ENCODE measurements at regions not wholly inside any gene's neighbourhood (a gene's known extent, or its start where the extent isn't known, plus 50 kb on each side); places are given as distances from the start of the nearest gene placed in this dataset.

DNA sequence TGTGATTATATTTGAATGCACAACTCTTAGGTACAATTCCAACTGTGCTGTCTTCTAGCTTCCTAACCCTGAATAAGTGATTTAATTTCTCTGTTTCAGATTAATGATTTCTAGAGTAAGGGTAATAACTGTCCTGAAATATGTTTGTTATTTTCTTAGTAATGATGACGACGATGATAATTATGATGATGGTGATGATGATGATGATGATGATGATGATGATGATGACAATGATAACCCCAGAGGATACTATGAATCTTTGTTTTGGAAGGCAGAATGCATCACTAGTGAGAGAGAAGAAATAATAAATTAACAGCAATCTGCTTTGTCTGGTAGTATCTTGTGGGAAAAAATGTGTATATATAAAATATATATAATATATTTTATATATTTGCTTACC lies 317.1 kb upstream of the CDH8 start:
- no peak overlapping the region for H3K4me3 ChIP-seq
- WGBS (ENCODE audit: low lambda C conversion rate, missing lambda C conversion rate), result 96% methylated on average over 2 of the region's 2 CpGs
- no peaks in the 10 kb centered on the region for H3K9me3 ChIP-seq (ENCODE audit: low read depth)
- H3K4me1 ChIP-seq (ENCODE audit: insufficient read depth), result no peaks in the 10 kb centered on the region
- H2AFZ ChIP-seq, result no peak overlapping the region
- TF ChIP-seq EZH2 (IDR thresholded peaks at IDR 0.05; ENCODE audit: borderline replicate concordance), result no peak
- TF ChIP-seq, protein P1, sequence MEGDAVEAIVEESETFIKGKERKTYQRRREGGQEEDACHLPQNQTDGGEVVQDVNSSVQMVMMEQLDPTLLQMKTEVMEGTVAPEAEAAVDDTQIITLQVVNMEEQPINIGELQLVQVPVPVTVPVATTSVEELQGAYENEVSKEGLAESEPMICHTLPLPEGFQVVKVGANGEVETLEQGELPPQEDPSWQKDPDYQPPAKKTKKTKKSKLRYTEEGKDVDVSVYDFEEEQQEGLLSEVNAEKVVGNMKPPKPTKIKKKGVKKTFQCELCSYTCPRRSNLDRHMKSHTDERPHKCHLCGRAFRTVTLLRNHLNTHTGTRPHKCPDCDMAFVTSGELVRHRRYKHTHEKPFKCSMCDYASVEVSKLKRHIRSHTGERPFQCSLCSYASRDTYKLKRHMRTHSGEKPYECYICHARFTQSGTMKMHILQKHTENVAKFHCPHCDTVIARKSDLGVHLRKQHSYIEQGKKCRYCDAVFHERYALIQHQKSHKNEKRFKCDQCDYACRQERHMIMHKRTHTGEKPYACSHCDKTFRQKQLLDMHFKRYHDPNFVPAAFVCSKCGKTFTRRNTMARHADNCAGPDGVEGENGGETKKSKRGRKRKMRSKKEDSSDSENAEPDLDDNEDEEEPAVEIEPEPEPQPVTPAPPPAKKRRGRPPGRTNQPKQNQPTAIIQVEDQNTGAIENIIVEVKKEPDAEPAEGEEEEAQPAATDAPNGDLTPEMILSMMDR (IDR thresholded peaks at IDR 0.05; ENCODE audit: poor library complexity), result no peak
- no peak for TF ChIP-seq EZH2phosphoT487 (IDR thresholded peaks at IDR 0.05; ENCODE audit: low read depth, severe bottlenecking, unreplicated experiment)
- no peaks in the 10 kb centered on the region for H3K9me2 ChIP-seq (replicated peaks; ENCODE audit: insufficient read depth)
- no peaks in the 10 kb centered on the region for H3K36me3 ChIP-seq (replicated peaks; ENCODE audit: insufficient read depth, low read depth)
- H3K79me2 ChIP-seq, result no peaks in the 10 kb centered on the region
- H4K20me1 ChIP-seq (ENCODE audit: insufficient read depth, poor library complexity, severe bottlenecking), result no peaks in the 10 kb centered on the region
- H3K27me3 ChIP-seq, result no peaks in the 10 kb centered on the region
- no peak for DNase-seq (ENCODE audit: low spot score)
- no peak overlapping the region for H3K4me2 ChIP-seq
- H3K27ac ChIP-seq, result no peak overlapping the region

DNA sequence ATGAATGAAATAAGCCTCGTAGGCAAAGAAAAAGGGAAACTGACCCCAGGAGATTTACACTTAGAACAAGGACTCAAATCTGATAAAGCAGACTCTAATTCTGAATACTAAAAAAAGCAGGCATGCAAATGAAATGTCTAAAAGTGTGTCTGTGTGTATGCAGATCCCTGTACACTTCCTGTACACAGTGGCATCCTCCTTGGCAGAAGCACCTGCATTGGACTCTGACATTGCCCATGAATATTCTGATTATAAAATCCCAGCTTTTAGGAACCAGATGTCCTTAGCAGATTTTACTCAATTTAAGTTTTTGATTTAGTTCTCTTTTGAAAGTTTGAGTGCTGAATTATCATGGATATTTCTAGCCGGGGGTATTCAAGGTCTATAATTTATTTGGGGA lies 306.0 kb upstream of the CDH8 start:
- WGBS (ENCODE audit: low lambda C conversion rate, missing lambda C conversion rate), result 90% methylated on average over 2 of the region's 2 CpGs
- H4K20me1 ChIP-seq (ENCODE audit: insufficient read depth, poor library complexity, severe bottlenecking), result no peaks in the 10 kb centered on the region
- H2AFZ ChIP-seq, result no peak overlapping the region
- H3K9me2 ChIP-seq (replicated peaks; ENCODE audit: insufficient read depth), result no peaks in the 10 kb centered on the region
- no peak for DNase-seq (ENCODE audit: low spot score)
- TF ChIP-seq EZH2 (IDR thresholded peaks at IDR 0.05; ENCODE audit: borderline replicate concordance) (no peak), EZH2phosphoT487 (IDR thresholded peaks at IDR 0.05; ENCODE audit: low read depth, severe bottlenecking, unreplicated experiment) (no peak)
- TF ChIP-seq, protein P1 (IDR thresholded peaks at IDR 0.05; ENCODE audit: poor library complexity), result no peak
- H3K4me2 ChIP-seq, result no peak overlapping the region
- no peaks in the 10 kb centered on the region for H3K79me2 ChIP-seq
- no peak overlapping the region for H3K4me3 ChIP-seq
- H3K27me3 ChIP-seq, result no peaks in the 10 kb centered on the region
- H3K36me3 ChIP-seq (replicated peaks; ENCODE audit: insufficient read depth, low read depth), result no peaks in the 10 kb centered on the region
- H3K9me3 ChIP-seq (ENCODE audit: low read depth), result no peaks in the 10 kb centered on the region
- no peak overlapping the region for H3K27ac ChIP-seq
- H3K4me1 ChIP-seq (ENCODE audit: insufficient read depth), result no peaks in the 10 kb centered on the region

GRCh38 chr16:62335356-62335755 lies 299.1 kb upstream of the CDH8 start:
- Histone ChIP-seq H3K27ac (no peak overlapping the region), H3K4me3 (no peak overlapping the region), H3K4me2 (no peak overlapping the region), H4K20me1 (ENCODE audit: insufficient read depth, poor library complexity, severe bottlenecking) (no peaks in the 10 kb centered on the region), H3K9me3 (ENCODE audit: low read depth) (no peaks in the 10 kb centered on the region), H3K27me3 (no peaks in the 10 kb centered on the region), H3K4me1 (ENCODE audit: insufficient read depth) (no peaks in the 10 kb centered on the region), H3K36me3 (replicated peaks; ENCODE audit: insufficient read depth, low read depth) (no peaks in the 10 kb centered on the region), H3K79me2 (no peaks in the 10 kb centered on the region), H2AFZ (no peak overlapping the region), H3K9me2 (replicated peaks; ENCODE audit: insufficient read depth) (no peaks in the 10 kb centered on the region)
- TF ChIP-seq, protein P1 (IDR thresholded peaks at IDR 0.05; ENCODE audit: poor library complexity), result no peak
- TF ChIP-seq EZH2phosphoT487 (IDR thresholded peaks at IDR 0.05; ENCODE audit: low read depth, severe bottlenecking, unreplicated experiment) (no peak), EZH2 (IDR thresholded peaks at IDR 0.05; ENCODE audit: borderline replicate concordance) (no peak)
- DNase-seq (ENCODE audit: low spot score), result no peak

DNA sequence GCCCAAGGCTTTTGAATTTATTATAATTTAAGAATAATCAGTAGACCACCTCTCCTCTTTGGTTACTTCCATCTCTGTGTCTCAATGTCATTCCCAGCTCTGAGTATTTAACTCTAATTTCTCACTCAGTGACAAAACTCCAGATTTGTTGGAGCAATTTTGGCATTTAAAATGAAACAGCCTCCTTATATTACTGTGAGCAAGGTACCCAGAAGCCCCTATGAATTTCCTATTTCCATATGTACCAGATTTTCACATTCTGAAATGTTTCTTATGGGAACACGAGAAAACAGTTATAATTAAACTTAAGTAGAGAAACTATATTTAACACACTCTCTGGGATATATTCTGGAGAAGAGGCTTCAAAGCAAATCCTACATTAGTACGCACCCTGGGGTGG lies 285.4 kb upstream of the CDH8 start:
- Histone ChIP-seq H3K27ac (no peak overlapping the region), H3K9me3 (ENCODE audit: low read depth) (no peaks in the 10 kb centered on the region), H4K20me1 (ENCODE audit: insufficient read depth, poor library complexity, severe bottlenecking) (no peaks in the 10 kb centered on the region), H3K9me2 (replicated peaks; ENCODE audit: insufficient read depth) (no peaks in the 10 kb centered on the region), H3K4me1 (ENCODE audit: insufficient read depth) (no peaks in the 10 kb centered on the region), H3K4me2 (no peak overlapping the region), H2AFZ (no peak overlapping the region), H3K36me3 (replicated peaks; ENCODE audit: insufficient read depth, low read depth) (no peaks in the 10 kb centered on the region), H3K79me2 (no peaks in the 10 kb centered on the region), H3K4me3 (no peak overlapping the region), H3K27me3 (no peaks in the 10 kb centered on the region)
- TF ChIP-seq EZH2 (IDR thresholded peaks at IDR 0.05; ENCODE audit: borderline replicate concordance), result no peak
- WGBS (ENCODE audit: low lambda C conversion rate, missing lambda C conversion rate), result 93% methylated on average over 2 of the region's 2 CpGs
- no peak for DNase-seq (ENCODE audit: low spot score)
